ENCODE measurements at regions not wholly inside any gene's neighbourhood (a gene's known extent, or its start where the extent isn't known, plus 50 kb on each side); places are given as distances from the start of the nearest gene placed in this dataset.

GRCh38 chr13:74414458-74414857, 280.3 kb upstream of the KLF12 start:
- Mint-ChIP-seq H3K4me1 (ENCODE audit: low read depth) (no peaks in the 10 kb centered on the region), H3K27me3 (no peaks in the 10 kb centered on the region), H3K36me3 (ENCODE audit: low read depth) (peaks cover 8% of the 10 kb centered on the region), H3K9me3 (no peaks in the 10 kb centered on the region), H3K27ac (no peak overlapping the region), H3K4me3 (no peak overlapping the region)
- no peaks in the 10 kb centered on the region for H3K27me3 ChIP-seq (ENCODE audit: control insufficient read depth in 1 of 2, insufficient read depth in 2 of 2, low read length in 2 of 2)
- intact Hi-C loops (cut with DNase I, micrococcal nuclease) = no loop called here
- POLR2A ChIA-PET = no interaction called here
- ATAC-seq (ENCODE audit: poor library complexity) = no peak
- peaks cover 0 to 16% of the 10 kb centered on the region in 2 experiments for H3K9me3 ChIP-seq (ENCODE audit: control insufficient read depth in 1 of 2, insufficient read depth in 1 of 2, low read length in 2 of 2)
- no peak overlapping the region for H3K27ac ChIP-seq (ENCODE audit: low read depth in 1 of 2, low read length in 2 of 2)
- CTCF ChIA-PET = no interaction called here
- no peak for TF ChIP-seq CTCF (IDR thresholded peaks at IDR 0.05)
- no peaks in the 10 kb centered on the region for H3K36me3 ChIP-seq (ENCODE audit: insufficient read depth, low read length)
- no peaks in the 10 kb centered on the region for H3K4me1 ChIP-seq (ENCODE audit: insufficient read depth, low read length)
- DNase-seq = no peak
- no peak overlapping the region for H3K4me3 ChIP-seq (ENCODE audit: low read length)

- Mint-ChIP-seq H3K4me1 (ENCODE audit: low read depth) (no peaks in the 10 kb centered on the region), H3K4me3 (no peak overlapping the region), H3K27me3 (no peaks in the 10 kb centered on the region), H3K27ac (no peak overlapping the region), H3K36me3 (ENCODE audit: low read depth) (peaks cover 12% of the 10 kb centered on the region), H3K9me3 (no peaks in the 10 kb centered on the region)
- Histone ChIP-seq H3K9me3 (ENCODE audit: control insufficient read depth in 1 of 2, insufficient read depth in 1 of 2, low read length in 2 of 2) (peaks cover 0 to 16% of the 10 kb centered on the region in 2 experiments), H3K27ac (ENCODE audit: low read depth in 1 of 2, low read length in 2 of 2) (no peak overlapping the region), H3K36me3 (ENCODE audit: insufficient read depth, low read length) (no peaks in the 10 kb centered on the region), H3K4me1 (ENCODE audit: insufficient read depth, low read length) (no peaks in the 10 kb centered on the region), H3K4me3 (ENCODE audit: low read length) (no peak overlapping the region), H3K27me3 (ENCODE audit: control insufficient read depth in 1 of 2, insufficient read depth in 2 of 2, low read length in 2 of 2) (no peaks in the 10 kb centered on the region)
- TF ChIP-seq CTCF (IDR thresholded peaks at IDR 0.05) = no peak
- DNase-seq (no peak), ATAC-seq (ENCODE audit: poor library complexity) (no peak)
- CTCF ChIA-PET = no interaction called here
- intact Hi-C loops (cut with DNase I, micrococcal nuclease) = no loop called here
- POLR2A ChIA-PET = no interaction called here
Observed at GRCh38 chr13:74413482-74413881, 279.3 kb upstream of the KLF12 start.

- ChIA-PET CTCF (no interaction called here), POLR2A (no interaction called here)
- Histone ChIP-seq H3K27ac (ENCODE audit: low read depth in 1 of 2, low read length in 2 of 2) (no peak overlapping the region), H3K4me3 (ENCODE audit: low read length) (no peak overlapping the region), H3K9me3 (ENCODE audit: control insufficient read depth in 1 of 2, insufficient read depth in 1 of 2, low read length in 2 of 2) (peaks cover 0 to 15% of the 10 kb centered on the region in 2 experiments), H3K4me1 (ENCODE audit: insufficient read depth, low read length) (no peaks in the 10 kb centered on the region), H3K36me3 (ENCODE audit: insufficient read depth, low read length) (no peaks in the 10 kb centered on the region), H3K27me3 (ENCODE audit: control insufficient read depth in 1 of 2, insufficient read depth in 2 of 2, low read length in 2 of 2) (no peaks in the 10 kb centered on the region)
- DNase-seq (no peak), ATAC-seq (ENCODE audit: poor library complexity) (no peak)
- H3K4me1 Mint-ChIP-seq (ENCODE audit: low read depth) = no peaks in the 10 kb centered on the region
- intact Hi-C loops (cut with DNase I, micrococcal nuclease) = no loop called here
- no peak overlapping the region for H3K27ac Mint-ChIP-seq
- no peak overlapping the region for H3K4me3 Mint-ChIP-seq
- TF ChIP-seq CTCF (IDR thresholded peaks at IDR 0.05) = no peak
- no peaks in the 10 kb centered on the region for H3K9me3 Mint-ChIP-seq
- H3K36me3 Mint-ChIP-seq (ENCODE audit: low read depth) = peaks cover 33% of the 10 kb centered on the region
- H3K27me3 Mint-ChIP-seq = no peaks in the 10 kb centered on the region
Observed at GRCh38 chr13:74409551-74409950, 275.3 kb upstream of the KLF12 start.
